GM12864 (cell line): ENCODE measurements at regions not wholly inside any gene's neighbourhood (a gene's known extent, or its start where the extent isn't known, plus 50 kb on each side); places are given as distances from the start of the nearest gene placed in this dataset.

Experiments used
- DNase-seq: peaks from one replicate; pipeline ENCODE4 v3.0.0-alpha.2; 2011; ENCODE audit warnings: low read depth
- H3K4me3 ChIP-seq: 2 replicates; pipeline ENCODE4 v1.5.1; 2011; ENCODE audit warnings: mild to moderate bottlenecking, low read depth, low read length, control low read depth
- CTCF ChIP-seq: IDR thresholded peaks from 2 replicates; pipeline ENCODE4 v1.5.1; 2011; ENCODE audit warnings: low read depth, mild to moderate bottlenecking, moderate library complexity, low read length, control low read depth, inconsistent platforms; ENCODE audit errors: missing control alignments

- DNase-seq = no peak
- TF ChIP-seq CTCF = no peak
- no peak overlapping the region for H3K4me3 ChIP-seq
Measured at GRCh38 chr12:5096241-5096924, 52.7 kb downstream of the KCNA5 start.

GRCh38 chr12:5097786-5098185 is 54.1 kb downstream of the KCNA5 start:
- DNase-seq = no peak
- H3K4me3 ChIP-seq = no peak overlapping the region
- TF ChIP-seq CTCF = no peak

GRCh38 chr12:5099136-5099535 is 55.5 kb downstream of the KCNA5 start:
- DNase-seq = no peak
- no peak for TF ChIP-seq CTCF
- no peak overlapping the region for H3K4me3 ChIP-seq

GRCh38 chr12:5099591-5099990 is 55.9 kb downstream of the KCNA5 start:
- no peak for TF ChIP-seq CTCF
- DNase-seq = no peak
- no peak overlapping the region for H3K4me3 ChIP-seq

- no peak overlapping the region for H3K4me3 ChIP-seq
- no peak for DNase-seq
- TF ChIP-seq CTCF = no peak
Measured at GRCh38 chr12:5101686-5102085, 58.0 kb downstream of the KCNA5 start.

GRCh38 chr12:5102261-5102789 is 58.6 kb downstream of the KCNA5 start:
- H3K4me3 ChIP-seq = no peak overlapping the region
- DNase-seq = no peak
- no peak for TF ChIP-seq CTCF

GRCh38 chr12:5102806-5103205 is 59.1 kb downstream of the KCNA5 start:
- TF ChIP-seq CTCF = no peak
- DNase-seq = no peak
- no peak overlapping the region for H3K4me3 ChIP-seq
